NCI-H2227 (cell line): ENCODE measurements at regions not wholly inside any gene's neighbourhood (a gene's known extent, or its start where the extent isn't known, plus 50 kb on each side); places are given as distances from the start of the nearest gene placed in this dataset.

Source experiments
- DNase-seq: peaks from one replicate; lab custom pipeline; 2025; ENCODE audit not compliant: unreplicated experiment; lab: John Stamatoyannopoulos, UW

DNA sequence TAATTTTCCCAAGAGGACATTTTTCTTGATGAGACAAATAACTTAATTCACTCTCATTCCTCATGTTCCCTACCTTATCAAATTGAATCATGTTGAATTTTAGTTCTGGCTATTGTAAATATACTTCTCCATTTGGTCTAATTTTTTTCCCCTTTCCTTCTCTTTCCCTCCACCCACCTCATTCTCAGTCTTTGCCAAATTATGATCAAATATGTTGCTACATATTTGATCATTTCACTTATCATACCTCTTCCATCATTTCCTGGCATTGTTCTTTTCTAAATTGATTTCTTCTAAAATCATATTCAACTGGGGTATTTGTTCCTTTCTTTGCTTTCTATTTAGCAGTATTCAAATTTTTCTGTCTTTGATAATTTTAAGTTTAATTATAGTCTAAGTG lies 52.3 kb downstream of the HDGFL1 start:
- no peak for DNase-seq

DNA sequence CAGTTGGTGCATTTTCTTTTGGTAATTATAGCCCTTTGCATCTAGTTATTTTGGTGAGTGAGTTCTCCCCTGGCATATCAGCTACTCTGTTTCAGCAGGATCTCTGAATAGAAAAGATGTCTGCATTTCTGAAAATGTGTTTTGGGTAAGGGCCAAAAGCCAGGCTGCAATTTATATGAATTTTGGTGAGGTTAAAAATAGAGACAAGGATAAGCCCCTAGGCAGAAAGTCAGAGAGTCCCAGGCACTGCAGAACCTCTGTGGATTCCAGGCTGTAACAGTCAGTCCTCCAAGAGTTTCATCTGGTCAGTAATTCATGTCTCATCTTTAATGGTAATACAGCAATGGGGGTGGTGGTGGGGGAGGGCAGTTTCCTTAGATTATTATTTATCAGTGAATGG lies 53.0 kb downstream of the HDGFL1 start:
- DNase-seq: no peak

DNA sequence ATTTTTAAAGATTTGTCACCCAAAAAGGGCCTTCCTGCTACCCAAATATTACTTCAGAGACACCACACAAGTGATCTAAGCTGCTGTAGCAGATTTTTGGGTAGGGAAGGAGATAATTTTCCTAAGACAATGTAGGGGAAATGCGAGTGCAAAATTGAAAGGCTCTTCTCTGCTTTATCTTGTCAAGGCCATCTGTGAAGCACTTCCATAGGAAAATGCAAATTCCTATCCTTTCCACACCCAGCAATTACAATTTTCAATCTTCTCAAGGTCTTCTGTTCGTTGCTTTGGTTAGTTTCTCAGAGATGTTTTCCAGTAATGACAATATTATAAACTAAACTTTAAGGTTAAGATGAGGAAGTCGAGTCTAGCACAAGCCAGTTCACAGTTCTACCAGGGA lies 53.4 kb downstream of the HDGFL1 start:
- no peak for DNase-seq

DNA sequence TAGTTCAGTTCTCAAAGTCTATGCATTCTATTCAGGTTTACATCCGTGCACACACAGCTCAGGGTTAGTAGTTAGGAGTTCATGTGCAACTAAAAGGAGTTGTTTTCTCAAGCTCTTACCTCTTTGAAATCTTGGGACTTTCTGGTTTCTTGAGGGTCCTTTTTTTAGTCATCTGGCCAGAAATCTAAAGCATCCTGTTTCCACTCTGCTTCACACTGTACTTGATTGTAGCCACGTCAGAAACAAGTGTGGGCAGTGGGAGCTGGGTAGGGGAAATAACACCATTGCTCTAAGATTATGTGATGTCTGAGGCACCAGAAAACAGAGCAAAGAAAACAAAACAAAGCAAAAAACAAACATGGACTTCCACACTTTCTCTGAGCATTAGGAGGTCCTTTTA lies 58.3 kb downstream of the HDGFL1 start:
- DNase-seq: no peak

DNA sequence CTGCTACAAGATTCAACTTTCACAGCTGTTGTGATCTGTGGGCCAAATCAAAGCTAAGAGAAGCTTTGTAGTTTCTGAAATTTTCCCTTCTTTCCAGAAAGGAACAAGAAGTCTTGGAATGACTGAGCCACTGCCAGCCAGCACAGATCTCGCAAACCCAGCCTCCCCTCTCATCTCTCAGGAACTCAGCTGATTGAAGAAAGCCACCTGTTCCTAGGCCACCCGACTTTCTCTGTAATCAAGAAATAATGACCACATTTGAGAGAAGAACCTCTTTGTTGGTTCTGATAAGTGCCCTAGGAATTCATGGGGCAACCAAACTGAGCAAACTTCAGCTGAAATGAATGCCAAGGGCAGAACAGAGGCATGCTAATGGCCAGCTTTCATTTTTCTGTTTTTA lies 61.7 kb downstream of the HDGFL1 start:
- DNase-seq: no peak

DNA sequence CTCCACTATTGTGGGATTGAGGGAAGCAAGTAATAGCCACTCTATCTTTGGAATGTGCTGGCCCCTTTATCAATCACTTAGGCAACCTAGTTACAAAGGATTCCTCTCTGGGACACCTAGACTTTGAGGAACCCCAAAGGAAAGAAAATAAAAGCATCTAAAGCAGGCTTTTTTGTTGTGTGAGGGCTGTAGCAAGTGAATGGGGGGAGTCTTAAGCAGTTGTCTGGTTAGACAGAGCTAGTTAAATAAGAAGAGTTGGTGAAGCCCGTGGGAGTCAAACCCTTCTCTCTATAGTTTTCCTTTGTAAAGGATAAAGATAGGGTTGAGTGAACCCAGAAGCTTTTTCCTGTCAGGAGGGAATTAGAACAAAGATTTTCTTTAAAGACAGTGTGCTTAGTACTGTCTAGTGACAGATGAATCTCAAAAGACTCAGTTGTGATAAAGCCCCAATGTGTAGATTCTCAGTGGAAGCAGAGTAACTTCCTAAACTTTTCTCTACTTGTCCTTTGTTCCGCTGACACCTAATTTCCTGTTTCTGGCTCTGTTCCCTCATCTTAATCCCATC lies 63.3 kb downstream of the HDGFL1 start:
- DNase-seq: no peak

DNA sequence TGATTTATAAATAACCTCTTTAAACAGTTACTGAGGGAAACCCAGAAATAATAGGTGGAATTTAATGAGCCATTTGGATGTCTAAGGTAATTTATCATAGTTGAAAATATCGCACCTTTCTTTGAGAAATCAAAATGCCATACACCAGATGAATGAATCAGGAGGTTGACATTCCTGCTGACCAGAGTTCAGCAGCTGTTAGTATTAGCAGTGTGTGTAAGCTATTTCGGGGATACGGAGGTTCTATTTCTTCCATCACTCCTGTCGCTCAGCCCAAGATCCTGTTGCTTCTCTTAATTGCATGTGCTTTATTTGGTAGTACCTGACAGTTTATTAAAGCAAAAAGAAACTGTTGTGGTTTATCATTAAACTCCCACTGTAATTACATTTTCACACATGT lies 67.1 kb downstream of the HDGFL1 start:
- no peak for DNase-seq

DNA sequence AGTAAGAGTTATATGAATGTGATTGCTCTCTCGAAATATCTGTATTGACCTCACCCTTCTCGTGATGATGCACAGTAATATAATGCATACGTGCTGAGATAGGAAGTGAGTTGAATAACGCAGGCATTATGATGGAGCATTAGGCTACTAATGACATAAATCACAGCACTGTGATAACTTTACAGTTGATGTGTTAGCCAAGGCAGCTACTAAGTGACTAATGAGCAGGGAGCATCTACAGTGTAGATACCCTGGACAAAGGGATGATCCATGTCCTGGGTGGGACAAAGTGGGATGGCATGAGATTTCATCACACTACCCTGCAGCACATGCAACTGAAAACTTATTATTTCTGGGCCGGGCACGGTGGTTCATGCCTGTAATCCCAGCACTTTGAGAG lies 68.4 kb downstream of the HDGFL1 start:
- no peak for DNase-seq

DNA sequence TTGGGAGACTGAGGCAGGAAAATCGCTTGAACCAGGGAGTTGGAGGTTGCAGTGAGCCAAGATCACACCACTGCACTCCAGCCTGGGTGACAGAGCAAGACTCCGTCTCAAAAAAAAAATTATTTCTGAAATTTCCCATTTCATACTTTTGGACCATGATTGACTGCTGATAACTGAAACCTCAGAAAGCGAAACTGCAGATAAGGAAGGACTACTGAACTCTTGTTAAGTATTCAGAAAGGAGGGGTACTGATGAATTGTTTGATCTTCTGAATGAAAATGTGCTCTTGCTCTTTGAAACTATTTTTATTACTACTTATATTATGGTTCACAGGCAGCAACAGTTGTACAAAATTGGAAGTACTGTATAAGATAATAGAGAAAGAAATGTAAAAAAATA lies 69.0 kb downstream of the HDGFL1 start:
- no peak for DNase-seq

DNA sequence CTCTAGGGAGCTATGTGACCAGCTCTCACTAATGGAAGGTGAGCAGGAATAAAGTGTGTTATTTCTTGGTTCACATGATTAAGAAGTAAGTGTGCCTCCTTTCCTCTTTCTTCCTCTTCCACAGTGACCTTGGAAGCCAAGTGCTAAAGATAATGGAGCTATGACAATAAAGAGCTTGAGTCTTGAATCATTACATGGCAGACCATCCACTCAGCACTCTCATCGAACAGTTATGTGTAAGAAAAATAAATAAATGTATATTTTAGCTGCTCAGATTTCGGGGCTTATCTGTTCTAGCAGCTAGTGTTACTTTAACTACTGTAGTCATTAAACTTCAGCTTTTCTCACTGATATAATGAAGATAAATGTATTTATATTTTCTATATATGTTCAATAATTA lies 72.9 kb downstream of the HDGFL1 start:
- no peak for DNase-seq

DNA sequence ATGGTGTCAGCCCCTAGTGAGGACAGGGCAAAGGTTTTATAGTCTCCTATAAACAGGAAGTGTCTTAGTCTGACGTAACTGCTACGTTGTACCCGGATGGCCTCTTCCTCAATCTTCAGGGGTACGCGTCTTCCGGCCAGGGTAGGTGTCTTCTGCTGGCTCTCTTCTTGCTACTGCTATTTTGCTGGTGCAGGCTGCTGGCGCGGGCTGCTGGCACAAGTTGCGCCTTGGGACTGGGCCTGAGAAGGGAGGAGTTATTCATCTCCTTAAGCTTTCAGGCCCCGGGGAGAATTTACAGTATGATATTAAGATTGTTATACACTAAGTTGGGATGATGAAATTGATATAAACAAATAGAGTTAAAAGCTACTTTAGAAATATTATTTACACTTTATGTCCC lies 74.4 kb downstream of the HDGFL1 start:
- DNase-seq: no peak

DNA sequence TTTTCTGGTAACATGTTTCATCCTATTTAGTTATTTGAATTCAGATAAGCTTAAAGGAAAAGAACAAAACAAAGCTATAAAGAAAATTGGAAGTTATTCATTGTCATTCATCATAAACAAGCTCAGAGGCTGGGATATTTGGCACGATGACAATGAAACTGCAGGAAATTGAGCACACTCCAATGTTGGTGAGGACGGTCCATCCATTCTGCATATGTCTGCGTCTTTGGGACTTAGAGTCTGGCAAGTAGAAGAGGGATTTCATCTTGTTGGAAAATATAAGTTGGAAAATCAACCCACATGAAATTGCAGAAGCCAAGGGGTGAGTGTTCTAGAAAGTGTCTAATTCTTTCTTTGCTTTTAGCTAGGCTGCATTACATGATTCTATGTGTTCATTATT lies 78.4 kb downstream of the HDGFL1 start:
- no peak for DNase-seq

DNA sequence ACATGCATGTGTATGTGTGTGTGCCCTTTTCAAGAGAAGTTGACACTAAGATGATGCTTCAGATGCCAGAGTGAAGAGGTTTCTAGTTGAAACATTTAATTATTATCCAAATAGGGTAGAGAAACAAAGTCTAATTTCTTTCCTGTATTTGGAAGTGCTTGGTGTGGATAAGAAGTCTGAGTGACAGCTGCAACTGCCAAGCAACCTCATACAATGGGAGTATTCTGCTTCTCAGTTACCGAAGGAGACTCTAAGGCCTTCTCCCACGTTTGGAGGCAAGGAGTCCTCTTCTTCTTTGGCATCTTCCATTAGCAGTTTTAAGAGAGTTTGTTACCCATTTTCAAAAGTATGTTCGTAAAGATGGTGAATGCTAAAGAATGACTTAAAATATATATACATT lies 82.4 kb downstream of the HDGFL1 start:
- no peak for DNase-seq

DNA sequence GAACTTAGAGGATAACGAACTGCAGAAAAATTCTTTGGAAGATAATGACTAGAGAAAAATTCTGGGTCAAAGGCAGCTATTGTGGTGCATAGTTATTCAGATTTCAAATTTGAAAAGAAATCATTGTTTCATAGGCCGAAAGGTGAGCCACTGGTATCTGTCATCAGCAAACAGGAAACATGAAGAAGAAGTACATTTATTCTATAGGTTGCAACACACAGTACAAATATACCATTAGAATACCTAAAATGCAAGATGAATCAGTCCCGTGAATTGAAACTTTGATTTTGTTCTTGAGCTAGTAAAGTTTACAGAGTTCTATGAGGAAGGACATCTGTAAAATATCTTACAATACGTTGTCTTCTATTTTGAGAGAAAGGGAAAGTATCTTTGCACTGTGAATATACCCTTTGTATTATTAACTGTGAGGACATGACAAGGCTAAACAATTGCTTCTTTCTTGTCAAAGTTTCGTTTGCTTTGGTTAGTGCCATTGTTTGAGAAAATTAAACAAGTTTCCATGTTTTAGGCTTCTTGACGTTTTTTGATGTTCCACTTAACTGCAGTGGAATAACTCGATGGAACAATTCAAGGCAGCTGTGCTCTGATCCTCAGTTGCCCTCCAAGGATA lies 84.7 kb downstream of the HDGFL1 start:
- no peak for DNase-seq

DNA sequence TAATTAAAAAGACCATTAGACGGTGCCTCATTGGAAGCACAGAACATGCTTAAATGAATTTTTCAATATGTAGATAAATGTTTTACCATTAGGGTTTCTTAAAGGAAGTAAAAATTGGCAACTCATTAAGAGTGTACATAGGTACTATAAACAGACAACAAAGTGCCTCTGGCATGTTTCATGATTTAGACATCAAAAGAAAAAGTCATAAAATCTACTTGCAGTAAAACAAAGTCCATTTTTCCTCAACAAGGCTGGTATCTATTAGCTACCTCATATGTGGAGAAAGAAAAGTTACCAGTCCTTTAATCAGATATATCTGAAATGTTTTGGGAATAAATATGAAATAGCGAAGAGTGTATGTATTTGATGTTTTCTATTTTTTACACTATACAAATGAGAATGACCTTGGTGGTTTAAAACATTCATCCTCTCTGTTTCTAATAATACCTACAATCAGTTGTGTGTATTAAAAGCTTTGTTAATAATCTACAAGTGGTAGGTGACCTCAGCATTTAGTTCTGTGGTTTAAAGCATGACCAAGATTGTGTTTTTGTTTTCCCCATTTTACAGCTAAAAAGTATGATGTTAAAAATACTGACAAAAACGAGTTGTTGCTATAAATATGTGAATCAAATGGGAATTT lies 87.5 kb downstream of the HDGFL1 start:
- DNase-seq: no peak

DNA sequence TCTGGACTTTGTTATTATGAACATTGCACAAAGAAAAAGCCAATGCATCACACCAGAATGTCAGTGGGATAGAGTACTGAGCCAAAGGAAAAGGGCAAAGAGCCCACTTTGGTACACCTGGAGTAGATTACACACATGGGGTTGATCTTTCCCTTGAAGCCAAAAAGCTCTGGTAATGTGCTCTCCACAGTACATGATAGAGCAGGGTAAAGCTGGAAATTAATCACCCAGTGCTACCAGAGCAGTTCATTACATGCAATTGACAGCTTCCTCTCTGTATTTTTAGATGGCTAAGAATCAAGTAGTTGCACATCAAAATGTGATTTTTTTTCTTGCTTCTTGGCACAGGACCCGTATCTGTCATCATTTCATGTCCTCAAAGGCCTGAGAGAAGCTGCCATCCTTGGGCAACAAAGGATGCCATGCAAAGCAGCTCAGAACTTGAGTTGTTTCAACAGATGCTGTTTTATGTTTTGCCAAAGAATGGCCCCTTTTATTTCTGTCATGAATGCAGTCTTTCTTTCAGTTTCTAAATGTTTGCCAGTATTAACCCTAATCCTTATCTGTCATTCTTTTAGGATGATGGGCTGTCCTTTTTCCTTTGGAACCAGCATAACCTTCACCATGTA lies 88.1 kb downstream of the HDGFL1 start:
- no peak for DNase-seq

DNA sequence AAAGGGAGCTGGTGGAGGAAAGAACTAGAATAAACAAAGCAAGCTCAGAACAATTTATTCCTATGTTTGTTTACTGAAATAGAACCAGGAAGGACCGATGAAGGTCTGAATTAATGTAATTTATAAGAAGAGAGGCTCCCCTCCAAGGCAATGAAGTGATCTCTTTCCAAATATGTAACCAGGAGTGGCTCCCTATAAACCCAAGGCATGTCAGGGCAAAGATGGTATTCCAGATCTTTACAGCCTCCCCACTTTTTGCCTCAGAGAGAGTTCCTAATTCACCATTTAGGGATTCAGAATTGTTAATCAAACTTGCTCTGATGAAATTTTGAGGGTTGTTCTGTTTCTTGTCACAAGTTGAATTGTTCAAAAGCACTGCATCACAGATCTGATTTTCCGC lies 88.8 kb downstream of the HDGFL1 start:
- DNase-seq: no peak

DNA sequence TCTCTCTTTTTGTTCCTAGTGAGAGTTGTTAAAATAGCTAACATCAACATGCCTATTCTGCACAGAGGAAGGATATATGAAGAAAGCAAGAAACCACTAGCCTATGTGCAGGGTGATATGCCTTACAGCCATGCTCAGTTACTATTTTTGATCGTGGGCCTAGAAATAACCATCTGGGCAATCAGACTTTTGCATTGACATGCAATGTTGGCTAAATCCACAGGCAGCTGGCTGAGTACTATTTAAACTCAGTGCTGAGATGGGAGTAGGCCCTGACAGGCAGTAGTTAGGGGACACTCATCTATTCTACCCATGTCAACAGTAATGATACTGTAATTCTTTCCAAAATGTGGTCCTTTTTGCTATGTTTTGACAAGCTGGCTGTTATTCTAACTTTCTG lies 89.6 kb downstream of the HDGFL1 start:
- DNase-seq: no peak

DNA sequence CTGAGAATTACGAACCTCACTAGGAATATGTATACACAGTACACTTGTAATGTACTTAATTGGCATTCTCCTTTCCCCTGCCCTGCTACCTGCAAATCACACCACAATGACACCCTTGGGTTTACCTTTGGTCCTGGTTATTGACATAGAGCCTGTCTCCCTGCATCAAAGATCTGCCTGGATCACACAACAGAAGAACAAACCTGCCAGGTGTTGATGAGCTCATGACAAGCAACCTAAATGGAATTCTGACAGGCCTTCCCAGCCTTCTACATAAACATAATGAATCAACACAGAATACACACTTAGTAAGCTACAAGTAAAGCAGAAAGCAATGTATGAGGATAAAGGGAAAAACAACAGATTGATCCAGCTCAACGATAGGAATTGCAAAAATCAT lies 95.6 kb downstream of the HDGFL1 start:
- DNase-seq: no peak

DNA sequence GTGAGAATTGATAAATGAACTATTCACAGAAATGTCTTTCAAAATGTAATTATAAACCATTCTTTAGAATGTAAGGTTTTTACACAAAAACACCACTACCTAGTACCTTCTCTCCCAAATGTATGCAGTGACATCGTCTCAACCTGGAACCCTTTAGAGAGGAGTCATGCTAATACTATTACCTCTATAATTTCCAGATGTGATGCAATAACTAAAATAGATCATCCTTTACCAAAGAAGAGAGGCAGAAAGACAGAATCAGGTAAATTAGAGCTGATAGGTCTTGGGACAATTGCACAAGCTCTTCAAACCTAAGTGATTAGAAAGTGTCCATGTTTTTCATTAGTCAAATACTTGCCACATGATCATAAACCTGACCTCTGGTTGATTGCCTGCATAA lies 96.7 kb downstream of the HDGFL1 start:
- no peak for DNase-seq

DNA sequence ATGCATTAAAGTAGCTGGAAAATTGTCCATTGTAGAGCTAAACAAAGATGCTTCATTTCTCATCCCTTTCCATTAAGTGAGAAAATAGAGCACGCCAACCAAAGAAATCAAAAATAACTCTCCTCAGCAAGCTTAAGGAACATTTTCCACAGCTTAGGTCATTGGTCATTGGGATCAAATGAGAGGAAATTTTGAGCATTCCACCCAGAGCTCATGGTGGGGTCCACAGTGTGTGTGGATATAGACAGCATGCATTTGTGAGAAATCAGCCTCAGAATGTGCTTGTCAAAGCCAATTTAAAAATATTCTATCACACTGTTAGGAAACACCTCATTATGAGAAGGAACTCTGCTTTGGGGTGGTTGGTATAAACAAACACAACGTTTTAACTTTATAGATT lies 97.2 kb downstream of the HDGFL1 start:
- no peak for DNase-seq

DNA sequence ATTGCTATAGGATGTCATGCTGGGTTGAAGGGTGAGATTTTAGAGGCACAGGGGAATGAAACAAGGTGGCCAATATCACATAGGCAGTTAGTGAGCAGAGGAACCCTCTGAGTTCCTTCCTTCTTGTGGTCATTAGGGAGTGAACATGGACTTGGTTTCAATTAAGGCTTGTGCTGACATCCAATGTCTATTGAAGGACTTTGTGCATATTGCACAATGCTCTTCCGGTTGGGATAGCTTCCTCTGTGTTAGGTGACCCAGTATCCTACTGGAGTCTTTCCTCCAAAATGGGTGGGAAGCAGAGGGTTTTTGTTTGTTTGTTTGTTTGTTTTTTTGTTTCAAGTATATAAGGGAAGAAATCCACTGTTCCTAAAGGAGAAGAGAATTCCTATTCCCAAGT lies 98.5 kb downstream of the HDGFL1 start:
- no peak for DNase-seq

DNA sequence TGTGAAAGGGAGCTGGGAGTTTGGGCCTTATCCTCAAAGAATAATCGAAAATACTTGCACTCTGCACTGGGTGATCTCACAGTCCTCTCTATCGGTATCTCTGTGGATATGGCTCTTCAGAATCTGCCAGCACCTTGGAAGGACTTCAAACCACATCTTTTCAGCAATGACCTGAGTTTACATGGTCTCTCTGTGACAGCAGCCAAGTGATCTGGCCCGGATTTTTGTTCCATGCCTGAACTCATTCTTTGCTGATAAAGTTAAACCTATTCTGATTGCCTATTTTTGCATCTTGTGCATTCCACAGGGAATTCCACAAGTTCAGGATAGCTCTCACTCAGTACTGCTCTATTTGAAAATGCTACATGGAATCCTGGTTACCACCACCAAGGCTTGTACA lies 98.9 kb downstream of the HDGFL1 start:
- DNase-seq: no peak
